IMR-90 (cell line): ENCODE measurements at regions not wholly inside any gene's neighbourhood (a gene's known extent, or its start where the extent isn't known, plus 50 kb on each side); places are given as distances from the start of the nearest gene placed in this dataset.

Source experiments
- ATAC-seq: fragments of 200-7000 bp; cut with Tn5 transposase; 2 replicates; pipeline ENCODE4 v1.9.1; 2020; ENCODE audit warnings: low read depth, mild to moderate bottlenecking, moderate library complexity
- BruUV-seq: library from RNA; stranded (reverse); fragments of 400-500 nt; replicated peaks from 2 replicates; lab custom pipeline; 2021; lab: Mats Ljungman, UMichigan
- CTCF ChIA-PET: fragments of 300-600 bp; formaldehyde crosslinking; extraction: SDS; loops from one replicate; lab custom pipeline; 2021; ENCODE audit warnings: antibody characterized with exemption; lab: Yijun Ruan, JAX
- POLR2A ChIA-PET: fragments of 300-600 bp; sonication (Branson Sonifier 250); formaldehyde crosslinking; loops from one replicate; lab custom pipeline; 2022; ENCODE audit warnings: antibody characterized with exemption; ENCODE audit not compliant: unreplicated experiment; lab: Charles Lee
- DNase-seq: peaks from one replicate; pipeline ENCODE4 v3.0.0; 2013
- H2AFZ ChIP-seq: replicated peaks from 2 replicates; pipeline ENCODE3; 2013; ENCODE audit warnings: low read length, mild to moderate bottlenecking; ENCODE audit not compliant: poor library complexity
- H2AK5ac ChIP-seq: 2 replicates; pipeline ENCODE4 v1.6.1; 2013; ENCODE audit warnings: low read depth, low read length, inconsistent platforms
- H2AK9ac ChIP-seq: replicated peaks from 2 replicates; pipeline ENCODE3; 2013; ENCODE audit warnings: mild to moderate bottlenecking, low read depth, low read length, moderate library complexity; ENCODE audit not compliant: poor library complexity
- H2BK120ac ChIP-seq: 2 replicates; pipeline ENCODE4 v1.6.1; 2013; ENCODE audit warnings: low read depth, low read length, inconsistent platforms
- H2BK15ac ChIP-seq: 3 replicates; pipeline ENCODE4 v1.6.1; 2013; ENCODE audit warnings: low read depth, low read length, inconsistent platforms
- H2BK20ac ChIP-seq: 2 replicates; pipeline ENCODE4 v1.6.1; 2013; ENCODE audit warnings: low read depth, mild to moderate bottlenecking, inconsistent platforms, low read length, moderate library complexity
- H2BK5ac ChIP-seq: 2 replicates; pipeline ENCODE4 v1.6.1; 2013; ENCODE audit warnings: mild to moderate bottlenecking, low read depth, low read length, inconsistent platforms; ENCODE audit not compliant: poor library complexity, severe bottlenecking
- H3K14ac ChIP-seq: replicated peaks from 2 replicates; pipeline ENCODE4 v1.6.1; 2013; ENCODE audit warnings: low read depth, low read length, inconsistent platforms
- H3K18ac ChIP-seq: 2 replicates; pipeline ENCODE4 v1.6.1; 2013; ENCODE audit warnings: low read depth, low read length, control low read depth
- H3K23ac ChIP-seq: 2 replicates; pipeline ENCODE4 v1.6.1; 2013; ENCODE audit warnings: low read depth, low read length, inconsistent platforms
- H3K27ac ChIP-seq: 2 replicates; pipeline ENCODE4 v1.5.1; 2013; ENCODE audit warnings: mild to moderate bottlenecking, control low read depth, low read length; ENCODE audit not compliant: insufficient read depth
- H3K27me3 ChIP-seq: 2 replicates; pipeline ENCODE4 v1.6.1; 2013; ENCODE audit warnings: low read length; ENCODE audit not compliant: control insufficient read depth, insufficient read depth
- H3K36me3 ChIP-seq: 2 replicates; pipeline ENCODE4 v1.6.1; 2013; ENCODE audit warnings: low read length, mixed read lengths; ENCODE audit not compliant: control insufficient read depth, insufficient read depth
- H3K4ac ChIP-seq: 2 replicates; pipeline ENCODE4 v1.6.1; 2013; ENCODE audit warnings: low read depth, low read length, inconsistent platforms
- H3K4me1 ChIP-seq: 2 replicates; pipeline ENCODE4 v1.6.1; 2013; ENCODE audit warnings: low read length, mixed read lengths; ENCODE audit not compliant: control insufficient read depth, insufficient read depth
- H3K4me2 ChIP-seq: 2 replicates; pipeline ENCODE4 v1.6.1; 2013; ENCODE audit warnings: low read depth, mild to moderate bottlenecking, control low read depth, low read length, moderate library complexity
- H3K4me3 ChIP-seq: 2 replicates; pipeline ENCODE4 v1.5.1; 2013; ENCODE audit warnings: low read depth, mild to moderate bottlenecking, control low read depth, low read length, moderate library complexity; ENCODE audit not compliant: insufficient read depth
- H3K56ac ChIP-seq: 2 replicates; pipeline ENCODE4 v1.6.1; 2013; ENCODE audit warnings: low read length, inconsistent platforms; ENCODE audit not compliant: insufficient read depth; ENCODE audit errors: extremely low read depth
- H3K79me1 ChIP-seq, 2 experiments: 2 replicates each; pipeline ENCODE4 v1.6.1; 2013; ENCODE audit warnings: low read length in 2 of 2, inconsistent platforms in 1 of 2, low read depth in 1 of 2
- H3K9ac ChIP-seq: 2 replicates; pipeline ENCODE4 v1.6.1; 2013; ENCODE audit warnings: low read depth, low read length, control low read depth
- H3K9me1 ChIP-seq: 2 replicates; pipeline ENCODE4 v1.6.1; 2013; ENCODE audit warnings: low read length, inconsistent platforms; ENCODE audit not compliant: insufficient read depth
- H3K9me3 ChIP-seq: 2 replicates; pipeline ENCODE4 v1.6.1; 2013; ENCODE audit warnings: low read length; ENCODE audit not compliant: control insufficient read depth, insufficient read depth
- H4K20me1 ChIP-seq: 2 replicates; pipeline ENCODE4 v1.6.1; 2013; ENCODE audit warnings: low read length, inconsistent platforms; ENCODE audit not compliant: insufficient read depth
- H4K5ac ChIP-seq: 2 replicates; pipeline ENCODE4 v1.6.1; 2013; ENCODE audit warnings: mild to moderate bottlenecking, low read depth, low read length, control low read depth
- H4K8ac ChIP-seq, 2 experiments: 2 replicates each; pipeline ENCODE4 v1.6.1; 2013; ENCODE audit warnings: low read depth in 2 of 2, low read length in 2 of 2, control low read depth in 1 of 2, inconsistent platforms in 1 of 2
- H4K91ac ChIP-seq: 2 replicates; pipeline ENCODE4 v1.6.1; 2013; ENCODE audit warnings: low read depth, low read length, inconsistent platforms; ENCODE audit not compliant: insufficient read depth
- CHD1 ChIP-seq: IDR thresholded peaks from 2 replicates; pipeline ENCODE4 v1.6.1; 2012; ENCODE audit warnings: low read depth, low read length, improper control_type of control experiment
- WGBS, 2 experiments: methylation state at CpG; one replicate each; pipeline versions ENCODE4 v1.1.5 to v1.1.7; 2013; ENCODE audit warnings: missing lambda C conversion rate in 2 of 2; ENCODE audit not compliant: insufficient read length in 1 of 2; ENCODE audit errors: extremely low coverage in 2 of 2; 5-methylcytosine and 5-hydroxymethylcytosine counted together
- dilution Hi-C: fragments of 300-500 bp; cut with HindIII; formaldehyde crosslinking; loops from one replicate; pipeline ENCODE4 v1.14.3; 2018; ENCODE audit warnings: low sequenced_read_pairs; ENCODE audit not compliant: unreplicated experiment
- in situ Hi-C: fragments of 300-500 bp; cut with MboI; formaldehyde crosslinking; loops from 3 replicates; pipeline ENCODE4 v1.14.3; 2019; ENCODE audit warnings: low sequenced_read_pairs, inconsistent platforms, mixed read lengths
- intact Hi-C: fragments of 100-400 bp; cut with micrococcal nuclease; formaldehyde crosslinking; loops from 2 replicates; pipeline ENCODE4 v1.10.0; 2022

GRCh38 chr2:84175340-84175739 is 283.7 kb downstream of the SUCLG1 start:
- no CpG with 5 or more reads among the region's 1 CpG for WGBS, 2 experiments
- in situ Hi-C loops: no loop called here
- no peaks in the 10 kb centered on the region for H3K4me1 ChIP-seq
- no peaks in the 10 kb centered on the region for H3K27me3 ChIP-seq
- DNase-seq (no peak), ATAC-seq (no peak)
- dilution Hi-C loops: no loop called here
- H3K9ac ChIP-seq: no peak overlapping the region
- no peak overlapping the region for H3K23ac ChIP-seq
- no peak overlapping the region for H4K5ac ChIP-seq
- no peak overlapping the region for H4K8ac ChIP-seq
- no peaks in the 10 kb centered on the region for H4K20me1 ChIP-seq
- H2AFZ ChIP-seq: no peak overlapping the region
- CTCF ChIA-PET: no interaction called here
- H2BK20ac ChIP-seq: no peak overlapping the region
- no peak overlapping the region for H3K4me3 ChIP-seq
- H2BK5ac ChIP-seq: no peak overlapping the region
- POLR2A ChIA-PET: no interaction called here
- H3K79me1 ChIP-seq: no peaks in the 10 kb centered on the region
- no peak overlapping the region for H3K4ac ChIP-seq
- no peak overlapping the region for H3K56ac ChIP-seq
- H2BK120ac ChIP-seq: no peak overlapping the region
- no peak overlapping the region for H2AK5ac ChIP-seq
- H3K27ac ChIP-seq: no peak overlapping the region
- H3K9me3 ChIP-seq: no peaks in the 10 kb centered on the region
- no peaks in the 10 kb centered on the region for H3K36me3 ChIP-seq
- no peak overlapping the region for H2BK15ac ChIP-seq
- H3K18ac ChIP-seq: no peak overlapping the region
- no peak overlapping the region for H3K14ac ChIP-seq
- H3K4me2 ChIP-seq: no peak overlapping the region
- H2AK9ac ChIP-seq: no peak overlapping the region
- no peak overlapping the region for H4K91ac ChIP-seq
- intact Hi-C loops: no loop called here
- no TSS peak for BruUV-seq
- no peak for TF ChIP-seq CHD1
- no peaks in the 10 kb centered on the region for H3K9me1 ChIP-seq
